ENCODE measurements at regions not wholly inside any gene's neighbourhood (a gene's known extent, or its start where the extent isn't known, plus 50 kb on each side); places are given as distances from the start of the nearest gene placed in this dataset.

GRCh38 chr6:44626616-44627015 is 239.1 kb downstream of the CDC5L start:
- TF ChIP-seq EZH2 (IDR thresholded peaks at IDR 0.05; ENCODE audit: borderline replicate concordance, low read depth, low read length, severe bottlenecking) (no peak), CTCF (IDR thresholded peaks at IDR 0.05; ENCODE audit: borderline replicate concordance, extremely low read depth, low read length, poor library complexity, severe bottlenecking) (no peak)
- Histone ChIP-seq H3K9me3 (ENCODE audit: insufficient read depth, low read length, severe bottlenecking) (no peaks in the 10 kb centered on the region), H2AFZ (ENCODE audit: low read depth, low read length) (no peak overlapping the region), H3K79me2 (ENCODE audit: insufficient read depth, low read length) (no peaks in the 10 kb centered on the region), H3K4me3 (ENCODE audit: low read depth in 1 of 2, low read length in 2 of 2) (no peak overlapping the region), H4K20me1 (ENCODE audit: insufficient read depth, low read length) (no peaks in the 10 kb centered on the region; the same call in 1 of the 2 replicates), H3K4me2 (ENCODE audit: insufficient read depth, low read length) (no peak overlapping the region), H3K9ac (ENCODE audit: low read depth, low read length) (no peak overlapping the region), H3K27me3 (ENCODE audit: insufficient read depth, low read length, poor library complexity) (peaks cover 3% of the 10 kb centered on the region), H3K36me3 (ENCODE audit: insufficient read depth, low read length) (no peaks in the 10 kb centered on the region), H3K4me1 (ENCODE audit: insufficient read depth, low read length) (no peaks in the 10 kb centered on the region), H3K27ac (ENCODE audit: low read length) (no peak overlapping the region)
- no peak for ATAC-seq (ENCODE audit: insufficient read depth, low read depth)
- no peak for DNase-seq

DNA sequence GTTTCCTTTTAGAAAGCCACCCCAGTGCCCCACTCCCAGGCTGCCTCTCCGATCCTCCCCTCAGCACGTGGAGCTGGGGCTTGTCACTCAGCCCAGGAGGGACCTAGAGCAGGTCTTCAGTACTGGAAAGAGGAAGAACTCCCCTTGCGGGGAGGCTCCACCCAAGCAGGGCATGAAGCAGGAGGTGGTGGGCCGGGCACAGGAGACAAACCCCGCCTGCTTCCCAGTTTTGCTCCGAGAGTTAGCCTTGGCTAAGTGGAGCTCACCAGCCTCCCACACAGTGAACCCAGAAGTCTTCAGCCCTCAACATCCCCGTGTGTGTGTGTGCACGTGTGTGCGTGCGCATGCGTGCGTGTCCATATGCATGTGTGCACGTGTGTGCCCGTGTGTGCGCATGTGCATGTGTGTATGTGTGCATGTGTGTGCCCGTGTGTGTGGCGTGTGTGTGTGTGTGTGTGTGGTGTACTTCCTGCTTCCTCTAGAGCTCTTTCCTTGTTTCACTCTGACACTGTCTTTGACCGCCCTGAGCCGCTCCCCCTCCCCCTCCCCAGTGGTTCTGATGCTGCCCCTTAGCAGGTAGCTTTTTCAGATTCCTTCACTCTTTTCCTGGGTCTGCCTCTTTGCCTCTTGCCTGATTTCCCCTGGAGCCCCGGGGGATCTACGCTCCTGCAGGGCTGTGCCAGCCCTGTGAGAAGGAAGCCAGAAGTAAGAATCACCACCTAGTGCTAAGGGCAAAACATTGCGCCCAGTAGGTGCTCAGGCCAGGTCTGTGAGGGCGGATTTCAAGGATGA is 239.8 kb downstream of the CDC5L start:
- H3K9ac ChIP-seq (ENCODE audit: low read depth, low read length): no peak overlapping the region
- TF ChIP-seq CTCF (IDR thresholded peaks at IDR 0.05; ENCODE audit: borderline replicate concordance, extremely low read depth, low read length, poor library complexity, severe bottlenecking): no peak
- no peak for TF ChIP-seq EZH2 (IDR thresholded peaks at IDR 0.05; ENCODE audit: borderline replicate concordance, low read depth, low read length, severe bottlenecking)
- H4K20me1 ChIP-seq (ENCODE audit: insufficient read depth, low read length): no peaks in the 10 kb centered on the region; the same call in 1 of the 2 replicates
- DNase-seq (no peak), ATAC-seq (ENCODE audit: insufficient read depth, low read depth) (no peak)
- H3K4me3 ChIP-seq (ENCODE audit: low read depth in 1 of 2, low read length in 2 of 2): no peak overlapping the region
- no peaks in the 10 kb centered on the region for H3K79me2 ChIP-seq (ENCODE audit: insufficient read depth, low read length)
- H2AFZ ChIP-seq (ENCODE audit: low read depth, low read length): no peak overlapping the region
- H3K9me3 ChIP-seq (ENCODE audit: insufficient read depth, low read length, severe bottlenecking): no peaks in the 10 kb centered on the region
- no peaks in the 10 kb centered on the region for H3K4me1 ChIP-seq (ENCODE audit: insufficient read depth, low read length)
- no peak overlapping the region for H3K4me2 ChIP-seq (ENCODE audit: insufficient read depth, low read length)
- H3K27me3 ChIP-seq (ENCODE audit: insufficient read depth, low read length, poor library complexity): peaks cover 4% of the 10 kb centered on the region
- H3K36me3 ChIP-seq (ENCODE audit: insufficient read depth, low read length): no peaks in the 10 kb centered on the region
- no peak overlapping the region for H3K27ac ChIP-seq (ENCODE audit: low read length)

- no peak overlapping the region for H3K4me3 ChIP-seq (ENCODE audit: low read depth in 1 of 2, low read length in 2 of 2)
- no peaks in the 10 kb centered on the region for H3K79me2 ChIP-seq (ENCODE audit: insufficient read depth, low read length)
- H3K27ac ChIP-seq (ENCODE audit: low read length): no peak overlapping the region
- H3K4me2 ChIP-seq (ENCODE audit: insufficient read depth, low read length): no peak overlapping the region
- H3K4me1 ChIP-seq (ENCODE audit: insufficient read depth, low read length): no peaks in the 10 kb centered on the region
- H4K20me1 ChIP-seq (ENCODE audit: insufficient read depth, low read length): no peaks in the 10 kb centered on the region; the same call in 1 of the 2 replicates
- no peak overlapping the region for H3K9ac ChIP-seq (ENCODE audit: low read depth, low read length)
- H3K9me3 ChIP-seq (ENCODE audit: insufficient read depth, low read length, severe bottlenecking): no peaks in the 10 kb centered on the region
- no peaks in the 10 kb centered on the region for H3K36me3 ChIP-seq (ENCODE audit: insufficient read depth, low read length)
- TF ChIP-seq EZH2 (IDR thresholded peaks at IDR 0.05; ENCODE audit: borderline replicate concordance, low read depth, low read length, severe bottlenecking) (no peak), CTCF (IDR thresholded peaks at IDR 0.05; ENCODE audit: borderline replicate concordance, extremely low read depth, low read length, poor library complexity, severe bottlenecking) (no peak)
- ATAC-seq (ENCODE audit: insufficient read depth, low read depth): no peak
- no peak for DNase-seq
- peaks cover 4% of the 10 kb centered on the region for H3K27me3 ChIP-seq (ENCODE audit: insufficient read depth, low read length, poor library complexity)
- no peak overlapping the region for H2AFZ ChIP-seq (ENCODE audit: low read depth, low read length)
Measured at GRCh38 chr6:44627883-44628271, 240.4 kb downstream of the CDC5L start.
